HG02610 (cell line): ENCODE measurements at regions not wholly inside any gene's neighbourhood (a gene's known extent, or its start where the extent isn't known, plus 50 kb on each side); places are given as distances from the start of the nearest gene placed in this dataset.
"Not testable (repeated sequence)": the region's sequence is repeated elsewhere in the genome, so short reads cannot be mapped to it uniquely, and the experiment has no call there.

Experiments used
- ATAC-seq: cut with Tn5 transposase; IDR thresholded peaks from one replicate; pipeline ENCODE4 v1.9.1; 2021; ENCODE audit warnings: mild to moderate bottlenecking, moderate library complexity; ENCODE audit not compliant: unreplicated experiment

DNA sequence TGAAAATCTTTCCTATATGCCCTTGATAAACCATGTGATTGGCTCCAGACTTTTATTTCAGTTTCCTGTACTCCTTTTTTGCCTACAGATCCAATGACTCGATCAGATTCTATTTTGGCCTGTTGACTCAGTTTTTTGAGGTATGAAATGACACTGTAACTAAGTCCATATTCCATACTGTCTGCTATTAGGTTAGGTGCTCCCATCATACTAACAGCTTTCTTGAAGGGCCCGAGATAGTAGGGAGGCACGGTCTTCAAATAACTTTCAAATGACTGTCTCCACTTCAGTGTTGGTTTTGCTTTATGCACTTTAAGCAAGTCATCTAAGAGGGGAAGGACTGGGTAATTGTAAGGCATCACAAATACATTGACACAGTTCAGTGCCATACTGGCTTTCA, 295.4 kb upstream of the DAB2 start:
- no peak for ATAC-seq

DNA sequence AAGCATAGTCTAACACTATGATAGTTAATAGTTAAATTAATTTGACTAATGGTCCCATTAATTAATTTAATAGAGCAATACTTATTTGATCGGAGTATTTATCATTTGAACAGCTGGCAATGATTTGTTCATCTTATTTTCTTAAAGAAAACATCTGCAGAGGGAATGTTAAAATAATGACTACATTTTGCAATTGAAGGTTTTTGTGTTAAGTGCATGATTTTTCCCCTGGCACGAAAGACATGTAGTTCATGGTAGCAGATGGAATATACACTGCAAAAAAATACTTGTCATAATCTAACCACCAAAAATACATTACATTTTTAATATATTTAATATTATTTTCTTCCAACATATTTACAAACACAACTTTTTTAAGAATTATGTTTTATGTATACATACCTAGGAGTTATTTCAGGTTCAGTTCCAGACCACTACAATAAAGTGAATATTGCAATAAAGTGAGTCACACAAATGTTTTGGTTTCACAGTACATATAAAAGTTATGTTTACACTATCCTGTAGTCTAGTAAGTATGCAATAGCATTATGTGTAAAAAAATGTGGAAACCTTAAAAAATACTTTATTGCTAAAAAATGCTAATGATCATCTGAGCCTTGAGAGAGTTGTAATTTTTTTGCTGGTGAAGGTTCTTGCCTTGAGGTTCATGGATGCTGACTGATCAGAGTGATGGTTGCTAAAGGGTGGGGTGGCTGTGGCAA, 292.6 kb upstream of the DAB2 start:
- no peak for ATAC-seq

DNA sequence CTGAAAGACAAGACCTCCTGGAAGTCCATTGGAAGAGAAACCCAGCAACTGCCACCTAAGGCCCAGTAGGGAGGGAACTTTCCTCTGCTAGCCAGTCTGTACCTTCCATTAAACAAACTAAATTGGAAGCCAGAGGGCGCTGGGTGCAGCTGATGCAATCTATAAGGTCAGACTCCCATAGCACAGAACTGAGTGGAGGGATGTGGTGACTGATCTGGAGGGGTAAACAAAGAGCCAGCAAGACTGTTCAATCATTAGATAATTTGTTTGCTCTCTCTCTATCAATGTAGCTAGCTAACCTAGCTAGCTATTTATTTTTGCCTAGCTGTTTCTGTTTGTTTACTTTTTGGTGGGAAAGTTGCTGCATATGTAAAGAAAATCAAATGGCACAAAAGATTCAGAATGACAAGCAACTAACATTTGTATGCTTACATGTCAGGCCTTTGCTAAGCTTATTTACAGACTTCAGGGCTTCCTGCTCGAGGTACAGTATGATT, 291.8 kb upstream of the DAB2 start:
- no peak for ATAC-seq

DNA sequence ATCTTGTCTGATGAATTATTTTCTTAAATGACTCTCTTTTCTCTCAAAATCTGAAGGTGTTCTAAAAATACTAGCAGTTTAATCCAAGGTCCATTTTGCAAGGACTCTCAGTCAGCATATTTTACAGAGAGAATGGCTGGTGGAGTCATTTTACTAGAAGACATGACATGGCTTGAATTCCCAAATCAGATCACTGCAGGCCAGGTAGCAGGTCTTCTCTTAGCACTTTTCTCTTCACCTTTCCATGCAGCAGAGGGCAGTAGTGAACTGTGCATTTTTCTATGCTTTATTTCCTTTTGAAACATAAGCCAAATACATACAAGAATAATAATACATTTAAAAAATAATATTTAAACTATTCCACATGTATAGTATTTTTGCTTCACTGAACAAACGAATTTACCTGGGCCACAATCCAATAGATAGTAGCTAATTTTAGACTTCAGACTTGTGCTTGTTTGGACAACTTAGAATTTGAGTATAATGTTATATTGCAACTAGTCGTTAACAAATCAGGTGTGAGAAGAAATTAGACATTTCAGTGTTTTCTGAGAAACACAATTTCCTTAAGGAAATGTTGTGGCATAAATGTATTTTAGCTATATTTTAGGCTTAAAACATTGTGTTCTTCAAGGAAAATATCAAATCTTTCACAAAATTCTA, 289.4 kb upstream of the DAB2 start:
- no peak for ATAC-seq

DNA sequence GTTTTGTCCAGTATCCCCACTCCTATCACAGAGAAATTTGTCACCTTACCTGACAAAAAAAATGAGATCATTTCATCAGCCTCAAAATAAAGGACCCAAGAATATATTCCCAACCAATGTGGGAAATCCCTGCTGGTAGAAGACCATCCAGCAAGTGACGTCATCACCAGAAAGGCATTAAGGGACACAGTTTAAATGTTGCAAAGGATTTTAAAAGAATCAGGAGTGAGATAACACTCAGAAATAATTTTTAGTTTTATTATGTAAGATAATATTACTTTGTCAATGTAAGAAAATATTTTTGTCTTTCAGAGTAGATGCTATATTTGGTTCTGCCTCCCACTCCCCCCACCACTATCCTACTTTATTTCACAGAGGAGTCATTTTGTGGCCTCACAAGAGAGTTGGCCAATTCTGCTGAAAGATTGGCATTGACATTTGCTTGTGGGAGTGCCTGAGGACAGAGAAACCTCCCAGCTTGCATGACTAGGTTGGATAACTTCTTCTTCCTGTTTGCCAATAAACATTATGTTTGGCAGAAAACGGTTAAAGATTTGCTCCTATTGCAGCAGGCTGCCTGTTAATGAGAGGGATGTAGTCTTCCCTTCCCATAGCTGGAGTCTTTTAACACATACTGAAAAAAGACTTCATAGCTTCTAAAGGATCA, 288.6 kb upstream of the DAB2 start:
- ATAC-seq: no peak

DNA sequence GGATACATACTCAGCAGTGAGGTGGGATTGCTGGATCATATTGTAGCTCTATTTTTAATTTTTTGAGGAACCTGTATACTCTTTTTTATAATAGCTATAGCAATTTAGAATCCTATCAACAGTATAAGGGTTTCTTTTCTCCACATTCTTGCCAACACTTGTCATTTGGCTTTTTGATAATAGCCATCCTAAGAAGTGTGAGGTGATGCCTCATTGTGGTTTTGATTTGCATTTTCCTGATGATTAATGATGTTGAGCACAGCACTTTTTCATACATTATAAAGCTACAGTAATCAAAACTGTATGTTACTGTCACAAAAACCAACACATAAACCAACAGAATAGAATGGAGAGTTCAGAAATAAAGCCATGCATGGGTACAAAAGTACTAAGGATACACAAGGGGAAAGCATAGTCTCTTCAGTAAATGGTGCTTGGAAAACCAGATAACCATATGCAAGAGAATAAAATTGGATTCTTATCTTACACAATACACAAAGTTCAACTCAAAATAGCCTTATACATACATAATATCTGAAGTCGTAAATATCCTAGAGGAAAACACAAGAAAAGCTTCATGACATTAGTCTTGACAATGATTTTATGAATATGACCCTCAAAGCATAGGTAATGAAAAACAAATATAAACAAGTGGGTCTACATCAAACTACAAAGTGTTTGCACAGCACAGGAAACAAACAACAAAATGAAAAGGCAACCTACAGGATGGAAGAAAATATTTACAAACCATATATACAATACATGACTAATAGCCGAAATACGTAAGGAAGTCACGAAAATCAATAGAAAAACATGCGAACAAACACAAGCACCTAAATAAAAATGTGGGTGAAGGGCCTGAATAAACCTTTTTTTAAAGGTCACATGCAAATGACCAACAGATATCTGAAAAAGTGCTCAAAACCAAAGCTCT, 287.8 kb upstream of the DAB2 start:
- no peak for ATAC-seq

DNA sequence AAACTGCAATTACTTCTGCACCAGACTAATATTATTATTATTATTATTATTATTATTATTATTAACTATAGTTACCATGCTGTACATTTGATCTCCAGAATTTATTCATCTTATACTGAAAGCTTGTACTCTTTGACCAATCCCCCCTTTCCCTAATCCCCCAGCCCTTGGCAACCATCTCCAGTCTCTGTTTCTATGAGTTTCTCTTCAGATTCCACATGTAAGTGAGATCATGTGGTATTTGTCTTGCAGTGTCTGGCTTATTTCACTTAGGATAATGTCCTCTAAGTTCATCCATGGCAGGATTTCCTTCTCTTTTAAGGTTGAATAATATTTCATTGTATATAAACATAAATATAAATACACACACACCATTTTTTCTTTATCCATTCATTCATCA, 287.0 kb upstream of the DAB2 start:
- ATAC-seq: no peak

DNA sequence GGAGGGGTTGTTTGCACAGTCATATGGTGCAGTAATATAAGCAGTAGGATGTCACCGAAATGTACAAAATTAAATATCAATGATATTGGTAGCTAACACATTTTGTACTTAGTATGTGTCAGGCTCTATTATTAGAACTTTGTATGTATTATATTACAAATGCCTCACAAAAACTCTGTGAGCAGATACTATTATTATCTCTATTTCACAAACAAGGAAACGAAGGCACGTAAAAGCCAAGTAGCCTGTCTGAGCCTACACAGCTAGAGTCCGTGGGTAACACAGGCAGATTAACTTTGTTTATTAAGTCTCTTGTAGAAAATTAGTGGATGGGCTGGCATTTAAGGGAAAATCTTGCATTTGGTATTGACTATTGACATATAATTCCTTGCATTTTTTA, 284.3 kb upstream of the DAB2 start:
- ATAC-seq: no peak

DNA sequence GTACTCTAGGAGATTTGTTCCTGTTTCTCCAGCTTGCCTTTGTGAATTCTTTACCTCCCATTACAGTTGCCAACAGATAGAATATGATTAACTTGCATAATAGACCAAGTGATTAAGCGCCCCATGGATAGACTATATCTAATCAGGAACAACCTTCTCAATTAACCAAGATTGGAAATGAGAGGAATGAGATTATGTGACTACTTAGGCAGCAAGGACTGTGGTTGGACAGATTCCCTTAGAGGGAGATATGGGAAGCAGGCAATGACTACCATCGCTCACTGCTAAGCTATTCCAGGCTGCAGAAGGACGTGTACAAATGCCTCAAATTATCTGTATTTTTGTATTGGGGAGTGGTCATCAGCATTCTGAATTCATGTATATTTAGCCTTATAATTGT, 278.1 kb upstream of the DAB2 start:
- ATAC-seq: no peak

DNA sequence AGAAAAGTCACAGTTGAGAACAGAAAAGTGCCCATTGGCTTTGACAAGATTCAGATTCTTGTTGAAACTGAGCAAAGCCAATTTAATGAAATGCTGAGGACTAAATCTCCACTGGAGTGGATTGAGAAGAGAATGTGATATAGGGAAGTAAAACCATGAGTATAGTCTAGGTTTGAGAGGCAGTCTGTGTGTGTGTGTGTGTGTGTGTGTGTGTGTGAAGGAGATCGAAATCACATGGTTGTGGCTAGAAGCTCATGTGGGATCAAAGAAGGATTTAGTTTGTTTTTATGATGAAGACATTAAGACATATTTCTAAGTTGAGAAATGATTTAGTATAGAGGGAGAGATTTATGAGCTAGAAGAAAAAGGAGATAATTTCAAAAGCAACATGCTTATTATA, 275.7 kb upstream of the DAB2 start:
- ATAC-seq: no peak

DNA sequence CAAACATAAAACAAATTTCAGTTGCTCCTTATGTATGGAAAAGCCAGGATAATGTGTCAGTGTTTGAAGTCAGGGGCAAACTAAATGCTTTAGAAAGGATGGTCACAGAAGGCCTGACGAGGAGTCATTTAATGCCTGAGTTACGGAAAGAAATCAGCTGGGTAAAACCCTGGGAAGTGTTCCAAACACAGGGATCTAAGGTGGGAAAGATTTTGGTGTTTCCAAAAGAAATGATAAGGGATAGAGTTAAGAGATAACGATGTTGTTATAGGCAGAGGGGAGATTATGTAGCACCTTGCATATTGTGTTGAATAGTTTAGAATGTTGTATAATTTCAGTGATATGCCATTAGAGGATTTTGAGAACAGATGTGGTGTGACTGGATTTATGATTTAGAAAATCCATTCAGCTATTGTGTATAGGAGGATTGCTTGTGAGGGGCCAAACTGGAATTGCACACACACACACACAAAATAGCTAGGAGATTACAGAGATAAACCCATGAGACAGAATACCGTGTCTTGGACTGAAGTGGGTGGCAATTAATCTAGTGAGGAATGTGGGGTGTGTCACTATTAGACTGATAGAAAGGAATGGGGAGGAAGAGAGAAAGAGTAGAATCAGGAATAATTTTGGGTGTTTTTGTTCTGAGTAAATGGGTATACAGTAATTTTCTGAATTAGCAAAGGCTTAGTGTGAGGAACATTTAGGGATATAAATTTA, 274.2 kb upstream of the DAB2 start:
- no peak for ATAC-seq

DNA sequence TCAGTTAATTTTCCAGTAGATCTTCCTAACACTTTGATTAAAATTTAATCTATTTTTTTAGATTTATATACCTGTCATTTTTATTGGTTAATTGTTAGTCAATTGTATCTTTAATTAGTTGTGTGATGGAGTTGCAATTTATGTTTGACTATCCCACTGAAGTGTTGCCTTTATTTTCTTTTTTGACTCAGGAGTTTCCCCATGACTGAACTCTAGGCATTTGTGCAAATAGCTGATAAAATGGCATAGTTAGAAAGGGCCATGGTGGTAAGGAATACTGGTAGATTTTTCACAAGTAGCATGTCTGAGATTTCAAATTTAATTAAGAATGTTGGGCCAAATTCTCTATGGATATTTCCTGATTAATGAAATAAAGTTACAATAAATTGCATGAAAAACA, 273.1 kb upstream of the DAB2 start:
- ATAC-seq: no peak

DNA sequence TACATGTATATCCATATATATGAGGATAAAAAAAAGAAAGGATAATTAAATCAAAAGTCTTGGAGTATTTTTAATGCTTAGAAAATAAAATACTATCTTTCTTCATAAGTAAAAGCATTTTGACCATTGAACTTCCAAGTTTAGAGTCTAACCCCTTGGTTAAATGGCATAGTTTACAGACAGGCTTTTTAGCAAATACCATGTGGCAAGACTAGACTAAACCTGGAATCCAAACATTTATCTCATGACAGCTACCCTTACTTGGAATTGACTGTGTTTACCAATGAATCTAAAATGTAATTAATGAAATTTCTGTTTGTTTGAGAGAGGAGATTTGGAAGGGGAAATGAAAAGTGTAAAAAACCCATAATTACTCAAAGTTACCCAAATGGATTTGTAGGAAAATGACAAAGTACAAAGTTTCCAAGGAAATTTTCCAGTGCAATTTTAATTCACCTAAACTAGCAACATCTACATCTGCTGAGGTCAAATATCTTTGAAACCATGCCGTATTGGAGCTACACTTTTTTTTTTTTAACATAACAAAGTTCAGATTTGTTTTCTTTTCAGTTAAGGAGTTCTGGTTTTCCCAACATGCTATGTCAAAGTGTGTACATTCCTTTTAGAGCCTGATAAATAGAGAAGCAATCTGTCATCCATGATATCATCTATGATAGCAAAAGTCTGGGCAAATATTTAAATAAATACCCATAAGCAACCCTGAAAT, 272.1 kb upstream of the DAB2 start:
- ATAC-seq: no peak

DNA sequence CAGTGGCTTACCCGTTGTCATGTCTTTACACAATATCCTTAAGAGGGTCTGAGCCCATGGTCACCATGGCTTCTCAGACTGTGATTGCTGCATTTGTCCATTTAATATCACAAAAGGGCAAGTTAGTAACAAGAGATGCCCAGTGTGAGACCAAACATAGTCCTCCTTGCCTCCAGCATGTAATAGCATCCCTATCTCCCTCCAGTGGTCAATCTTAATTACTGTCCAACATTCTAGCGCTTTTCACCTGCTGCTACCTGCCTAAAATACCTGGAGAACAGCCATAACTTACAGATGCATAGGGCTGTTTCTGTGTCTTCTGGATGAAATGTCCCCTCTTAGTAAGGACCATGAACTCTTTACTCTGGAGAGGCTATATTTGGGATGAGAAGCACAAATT, 267.2 kb upstream of the DAB2 start:
- ATAC-seq: no peak

DNA sequence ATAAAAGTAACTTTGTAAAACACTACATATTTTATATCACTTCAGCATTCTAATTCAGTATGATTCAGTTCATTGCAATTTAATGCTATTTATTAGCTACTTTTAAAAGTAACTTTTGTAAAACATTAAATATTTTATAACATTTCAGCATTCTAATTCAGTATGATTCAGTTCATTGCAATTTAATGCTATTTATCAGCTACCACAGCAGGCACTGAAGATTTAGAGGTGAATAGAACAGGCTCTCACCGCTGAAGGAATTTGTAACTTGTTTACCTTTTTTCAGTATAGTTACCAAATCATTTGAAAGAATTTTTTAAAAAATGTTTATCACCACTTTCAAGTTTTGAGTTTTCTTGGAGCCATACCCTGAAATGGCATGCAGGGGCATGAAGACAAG, 266.4 kb upstream of the DAB2 start:
- no peak for ATAC-seq

DNA sequence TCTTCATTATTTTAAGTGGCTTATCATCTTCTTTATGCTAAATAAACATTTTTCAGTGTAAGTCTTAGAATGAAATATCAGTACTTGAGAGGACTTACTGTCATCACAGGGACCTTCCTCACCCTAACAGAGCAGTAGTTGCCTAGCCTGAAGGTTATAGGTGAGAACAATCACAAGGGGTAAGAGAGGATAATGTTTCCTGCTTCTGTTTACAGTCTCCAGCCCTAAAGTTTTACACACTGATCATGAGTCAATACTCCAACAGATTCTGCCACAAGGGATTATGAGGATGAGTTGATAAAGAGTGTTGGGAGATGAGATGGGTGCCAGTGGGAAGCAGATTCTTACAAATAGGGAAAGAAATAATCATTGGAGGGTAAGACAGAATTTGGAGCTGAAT, 265.1 kb upstream of the DAB2 start:
- ATAC-seq: no peak

DNA sequence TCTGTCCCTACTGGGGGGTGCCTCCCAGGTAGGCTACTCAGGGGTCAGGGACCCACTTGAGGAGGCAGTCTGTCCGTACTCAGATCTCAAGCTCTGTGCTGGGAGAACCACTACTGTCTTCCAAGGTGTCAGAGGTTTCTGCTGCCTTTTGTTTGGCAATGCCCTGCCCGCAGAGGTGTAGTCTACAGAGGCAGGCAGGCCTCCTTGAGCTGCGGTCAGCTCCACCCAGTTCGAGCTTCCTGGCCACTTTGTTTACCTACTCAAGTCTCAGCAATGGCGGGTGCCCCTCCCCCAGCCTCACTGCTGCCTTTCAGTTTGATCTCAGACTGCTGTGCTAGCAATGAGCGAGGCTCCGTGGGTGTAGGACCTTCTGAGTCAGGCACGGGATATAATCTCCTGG, 263.1 kb upstream of the DAB2 start:
- ATAC-seq: not testable (repeated sequence)

DNA sequence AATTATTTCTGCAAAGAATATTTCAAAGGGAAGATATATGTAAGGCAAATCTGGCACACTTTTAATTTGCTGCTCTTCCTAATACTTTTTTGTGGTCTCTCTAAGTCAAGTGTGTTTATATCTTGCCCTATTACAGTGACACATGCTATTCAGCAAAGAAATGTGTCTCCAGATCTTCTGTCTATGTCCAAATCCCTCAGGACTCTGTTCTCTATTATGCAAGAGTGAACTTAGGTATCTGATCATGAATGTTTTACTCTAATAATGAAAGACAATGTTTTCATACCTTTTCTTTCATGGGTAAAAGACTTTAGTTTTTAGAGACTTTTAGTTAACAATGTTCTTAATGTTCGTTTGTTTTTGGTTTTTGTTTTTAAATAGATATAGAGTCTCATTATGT, 255.4 kb upstream of the DAB2 start:
- ATAC-seq: no peak

DNA sequence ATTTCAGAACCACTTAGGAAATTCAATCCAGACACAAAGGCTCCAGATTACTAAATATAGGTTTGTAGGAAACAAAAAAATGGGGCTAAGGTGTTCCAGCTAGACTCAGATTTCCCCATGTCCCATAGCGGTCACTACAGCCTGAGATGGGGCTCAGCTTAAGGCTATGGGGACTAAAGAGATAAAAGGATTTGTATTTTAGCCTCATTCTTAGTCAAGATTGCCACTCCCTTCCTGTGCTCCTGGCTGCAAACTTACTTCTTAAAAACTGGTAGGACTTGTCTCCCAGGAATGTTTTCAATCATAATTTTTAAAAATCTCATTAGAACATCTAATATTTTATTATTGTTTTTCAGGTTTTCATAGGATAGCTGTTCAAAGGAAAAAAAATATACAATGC, 253.8 kb upstream of the DAB2 start:
- no peak for ATAC-seq

DNA sequence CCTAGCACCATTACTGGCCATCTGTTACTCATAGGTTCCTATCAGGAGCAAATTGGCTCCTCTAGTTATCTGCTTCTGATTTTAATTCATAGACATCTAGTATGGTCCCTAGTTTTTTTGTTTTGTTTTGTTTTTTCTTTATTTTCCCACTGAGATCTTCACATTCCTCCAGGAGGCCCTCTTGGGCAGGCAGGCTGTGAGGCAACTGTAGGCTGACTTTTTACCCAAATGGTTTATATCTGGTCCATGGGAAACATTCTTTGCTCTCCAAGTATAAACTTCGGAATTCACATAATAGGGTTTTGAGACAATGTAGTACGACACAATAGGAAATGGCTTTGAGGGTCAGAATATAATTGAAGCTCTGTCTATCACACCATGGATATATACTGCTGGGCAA, 250.9 kb upstream of the DAB2 start:
- no peak for ATAC-seq
